Neuronal stem cell (in vitro differentiated cells): ENCODE measurements at regions not wholly inside any gene's neighbourhood (a gene's known extent, or its start where the extent isn't known, plus 50 kb on each side); places are given as distances from the start of the nearest gene placed in this dataset.

Experiments
- DNase-seq: peaks from one replicate; pipeline ENCODE4 v3.0.0-alpha.2; 2013; ENCODE audit warnings: low spot score
- H2AFZ ChIP-seq: one replicate; pipeline ENCODE4 v1.6.1; 2013; ENCODE audit warnings: mild to moderate bottlenecking, low read length, inconsistent platforms
- H2AK5ac ChIP-seq: 2 replicates; pipeline ENCODE4 v1.6.1; 2013; ENCODE audit warnings: low read depth, mild to moderate bottlenecking, inconsistent platforms, low read length, moderate library complexity, mixed read lengths
- H2BK120ac ChIP-seq: 2 replicates; pipeline ENCODE4 v1.6.1; 2013; ENCODE audit warnings: low read depth, mild to moderate bottlenecking, inconsistent platforms, low read length, moderate library complexity, mixed read lengths
- H2BK12ac ChIP-seq: one replicate; pipeline ENCODE4 v1.6.1; 2013; ENCODE audit warnings: low read length, inconsistent platforms
- H2BK15ac ChIP-seq: 2 replicates; pipeline ENCODE4 v1.6.1; 2013; ENCODE audit warnings: mild to moderate bottlenecking, low read length, inconsistent platforms, mixed read lengths
- H2BK5ac ChIP-seq: one replicate; pipeline ENCODE4 v1.6.1; 2013; ENCODE audit warnings: inconsistent platforms, mild to moderate bottlenecking, low read length, moderate library complexity
- H3K14ac ChIP-seq: one replicate; pipeline ENCODE4 v1.6.1; 2013; ENCODE audit warnings: low read length, inconsistent platforms
- H3K18ac ChIP-seq: 2 replicates; pipeline ENCODE4 v1.6.1; 2013; ENCODE audit warnings: low read length, inconsistent platforms
- H3K23ac ChIP-seq: 2 replicates; pipeline ENCODE4 v1.6.1; 2013; ENCODE audit warnings: low read depth, mild to moderate bottlenecking, mixed read lengths, low read length, inconsistent platforms; ENCODE audit not compliant: poor library complexity
- H3K27ac ChIP-seq: replicated peaks from 3 replicates; pipeline ENCODE4 v1.5.1; 2013; ENCODE audit warnings: low read length, inconsistent platforms
- H3K27me3 ChIP-seq, 3 experiments: 2 replicates each; pipeline ENCODE4 v1.6.1; 2013; ENCODE audit warnings: low read length in 3 of 3, mild to moderate bottlenecking in 2 of 3, inconsistent platforms in 1 of 3, low read depth in 1 of 3, mixed read lengths in 1 of 3, moderate library complexity in 1 of 3; ENCODE audit not compliant: control insufficient read depth in 3 of 3, insufficient read depth in 3 of 3
- H3K36me3 ChIP-seq, 2 donors: replicated peaks in 1 of 2; 2 replicates each; pipeline ENCODE4 v1.6.1; 2013; ENCODE audit warnings: low read length in 2 of 2; ENCODE audit not compliant: control insufficient read depth in 2 of 2, insufficient read depth in 2 of 2
- H3K4ac ChIP-seq: 2 replicates; pipeline ENCODE4 v1.6.1; 2013; ENCODE audit warnings: inconsistent platforms, mild to moderate bottlenecking, low read length, moderate library complexity
- H3K4me1 ChIP-seq, 2 donors: 1 replicate in 1 of 2; 2 replicates in 1 of 2; pipeline ENCODE4 v1.6.1; 2013; ENCODE audit warnings: low read length in 2 of 2, low read depth in 1 of 2; ENCODE audit not compliant: control insufficient read depth in 2 of 2, insufficient read depth in 1 of 2
- H3K4me2 ChIP-seq: one replicate; pipeline ENCODE4 v1.6.1; 2013; ENCODE audit warnings: mild to moderate bottlenecking, low read length, inconsistent platforms; ENCODE audit not compliant: insufficient read depth, poor library complexity, severe bottlenecking
- H3K4me3 ChIP-seq, 2 donors: 2 replicates each; pipeline ENCODE4 v1.5.1; 2013; ENCODE audit warnings: low read length in 2 of 2, mild to moderate bottlenecking in 2 of 2, inconsistent platforms in 1 of 2, moderate library complexity in 1 of 2
- H3K79me1 ChIP-seq: one replicate; pipeline ENCODE4 v1.6.1; 2013; ENCODE audit warnings: low read depth, mild to moderate bottlenecking, inconsistent platforms, low read length, moderate library complexity
- H3K9ac ChIP-seq: one replicate; pipeline ENCODE4 v1.6.1; 2013; ENCODE audit warnings: mild to moderate bottlenecking, low read depth, low read length, inconsistent platforms; ENCODE audit not compliant: poor library complexity
- H3K9me3 ChIP-seq, 2 donors: replicated peaks in 1 of 2; 2 replicates each; pipeline versions ENCODE3 to v1.6.1; 2013; ENCODE audit warnings: low read length in 2 of 2, mild to moderate bottlenecking in 2 of 2, inconsistent platforms in 1 of 2, low read depth in 1 of 2, mixed read lengths in 1 of 2, moderate library complexity in 1 of 2; ENCODE audit not compliant: control insufficient read depth in 2 of 2, insufficient read depth in 1 of 2
- H4K8ac ChIP-seq: one replicate; pipeline ENCODE4 v1.6.1; 2013; ENCODE audit warnings: low read depth, mild to moderate bottlenecking, inconsistent platforms, low read length, moderate library complexity
- H4K91ac ChIP-seq: one replicate; pipeline ENCODE4 v1.6.1; 2013; ENCODE audit warnings: low read length, low read depth, mild to moderate bottlenecking, inconsistent platforms; ENCODE audit not compliant: poor library complexity
- WGBS, 2 donors: extraction: QIAGEN DNeasy Blood & Tissue Kit; methylation state at CpG; one replicate each; pipeline ENCODE4 v1.1.7; 2013; ENCODE audit warnings: missing lambda C conversion rate in 2 of 2, mixed read lengths in 1 of 2; ENCODE audit not compliant: insufficient read length in 2 of 2, insufficient replicate concordance in 1 of 2; ENCODE audit errors: extremely low coverage in 2 of 2; 5-methylcytosine and 5-hydroxymethylcytosine counted together

- no peak overlapping the region for H2BK120ac ChIP-seq
- no peak for DNase-seq
- no peak overlapping the region for H2BK5ac ChIP-seq
- no peak overlapping the region for H2AFZ ChIP-seq
- H2BK12ac ChIP-seq = no peak overlapping the region
- no peak overlapping the region for H3K27ac ChIP-seq
- no peaks in the 10 kb centered on the region for H3K27me3 ChIP-seq
- H3K36me3 ChIP-seq = no peaks in the 10 kb centered on the region
- no peak overlapping the region for H2BK15ac ChIP-seq
- H3K79me1 ChIP-seq = no peaks in the 10 kb centered on the region
- WGBS, 2 donors = no CpG with 5 or more reads among the region's 2 CpGs
- no peak overlapping the region for H3K4ac ChIP-seq
- H2AK5ac ChIP-seq = no peak overlapping the region
- no peak overlapping the region for H4K8ac ChIP-seq
- no peak overlapping the region for H3K14ac ChIP-seq
- H3K9ac ChIP-seq = no peak overlapping the region
- no peak overlapping the region for H3K23ac ChIP-seq
- H3K4me1 ChIP-seq = no peaks in the 10 kb centered on the region
- H3K9me3 ChIP-seq = no peaks in the 10 kb centered on the region
- no peak overlapping the region for H3K4me3 ChIP-seq
- H4K91ac ChIP-seq = no peak overlapping the region
- no peak overlapping the region for H3K18ac ChIP-seq
- no peak overlapping the region for H3K4me2 ChIP-seq
Observed at GRCh38 chr15:81839387-81839786, 206.4 kb downstream of the MEX3B start.

DNA sequence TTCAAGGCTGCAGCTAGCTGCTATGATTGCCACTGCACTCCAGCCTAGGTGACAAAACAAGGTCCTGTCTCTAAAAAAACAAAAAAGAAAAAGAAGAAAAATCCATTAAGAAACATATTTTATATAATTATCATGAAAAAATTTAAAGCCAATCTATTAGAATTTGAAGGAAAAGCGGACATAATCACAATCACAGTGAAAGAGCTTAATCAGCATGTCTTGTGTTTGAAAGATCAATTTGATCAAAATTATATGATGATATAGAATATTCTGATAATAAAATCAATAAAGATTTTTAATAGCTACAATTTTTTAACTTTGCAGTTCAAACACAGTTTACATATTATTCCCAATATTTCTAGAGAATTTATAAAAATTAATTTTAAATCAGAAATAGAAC is 210.1 kb downstream of the MEX3B start:
- no peak overlapping the region for H2AFZ ChIP-seq
- H3K4me2 ChIP-seq = no peak overlapping the region
- H3K9me3 ChIP-seq = no peaks in the 10 kb centered on the region
- no peak overlapping the region for H4K91ac ChIP-seq
- H2BK120ac ChIP-seq = no peak overlapping the region
- no peaks in the 10 kb centered on the region for H3K79me1 ChIP-seq
- H3K18ac ChIP-seq = no peak overlapping the region
- H3K4me1 ChIP-seq = no peaks in the 10 kb centered on the region
- H2BK5ac ChIP-seq = no peak overlapping the region
- no peak for DNase-seq
- H3K4me3 ChIP-seq = no peak overlapping the region
- H2AK5ac ChIP-seq = no peak overlapping the region
- H3K27me3 ChIP-seq = no peaks in the 10 kb centered on the region
- H4K8ac ChIP-seq = no peak overlapping the region
- H3K14ac ChIP-seq = no peak overlapping the region
- H3K36me3 ChIP-seq = no peaks in the 10 kb centered on the region
- H2BK12ac ChIP-seq = no peak overlapping the region
- no peak overlapping the region for H3K9ac ChIP-seq
- H3K27ac ChIP-seq = no peak overlapping the region
- H2BK15ac ChIP-seq = no peak overlapping the region
- no peak overlapping the region for H3K23ac ChIP-seq
- no CpG with 5 or more reads among the region's 1 CpG for WGBS, 2 donors
- no peak overlapping the region for H3K4ac ChIP-seq

DNA sequence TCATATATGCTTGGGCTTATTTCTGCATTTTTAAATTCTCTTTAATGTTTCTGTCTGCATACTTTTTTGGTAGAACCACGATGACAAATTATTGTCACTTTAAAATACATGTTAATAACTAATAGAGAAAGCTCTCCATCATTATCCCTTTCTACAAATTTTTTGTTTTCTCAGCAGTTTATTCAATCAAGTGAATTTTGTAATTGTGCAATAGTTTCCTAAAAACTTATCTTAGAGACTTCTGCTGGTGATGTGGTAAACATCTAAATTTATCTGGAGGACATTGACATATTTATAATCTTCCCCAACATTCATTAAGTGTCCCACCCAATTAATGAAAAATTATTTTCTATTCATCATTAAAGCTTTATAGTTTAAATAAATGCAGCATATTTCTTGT is 215.3 kb downstream of the MEX3B start:
- Histone ChIP-seq H3K9ac (no peak overlapping the region), H3K4me2 (no peak overlapping the region), H3K9me3 (no peaks in the 10 kb centered on the region), H3K4ac (no peak overlapping the region), H3K4me3 (no peak overlapping the region), H2BK15ac (no peak overlapping the region), H3K36me3 (no peaks in the 10 kb centered on the region), H4K91ac (no peak overlapping the region), H3K14ac (no peak overlapping the region), H3K4me1 (peaks cover 0 to 2% of the 10 kb centered on the region in 2 donors), H3K23ac (no peak overlapping the region), H2BK120ac (no peak overlapping the region), H3K27me3 (no peaks in the 10 kb centered on the region), H3K18ac (no peak overlapping the region), H2BK5ac (no peak overlapping the region), H2AFZ (no peak overlapping the region), H2AK5ac (no peak overlapping the region), H2BK12ac (no peak overlapping the region), H3K79me1 (no peaks in the 10 kb centered on the region), H4K8ac (no peak overlapping the region), H3K27ac (no peak overlapping the region)
- WGBS, 2 donors = no CpG with 5 or more reads among the region's 1 CpG
- DNase-seq = no peak

DNA sequence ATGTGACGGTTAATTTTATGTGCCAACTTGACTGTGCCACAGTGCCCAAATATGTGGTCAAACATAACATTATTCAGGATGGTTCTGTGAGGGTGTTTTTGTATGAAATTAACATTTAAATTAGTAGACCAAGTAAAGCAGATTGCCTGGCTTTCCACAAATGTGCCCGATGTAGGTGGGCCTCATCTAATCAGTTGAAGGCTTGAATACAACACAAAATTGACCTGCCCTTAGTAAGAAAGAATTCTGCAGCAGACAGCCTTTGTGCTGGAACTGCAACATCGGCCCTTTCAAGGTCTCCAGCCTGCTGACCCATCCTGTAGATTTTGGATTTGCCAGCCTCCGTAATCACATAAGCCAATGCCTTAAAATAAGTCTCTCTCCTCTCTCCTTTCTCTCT is 215.9 kb downstream of the MEX3B start:
- no peak overlapping the region for H3K4me2 ChIP-seq
- no peak overlapping the region for H2BK12ac ChIP-seq
- no peak overlapping the region for H3K4me3 ChIP-seq
- H2BK15ac ChIP-seq = no peak overlapping the region
- H3K14ac ChIP-seq = no peak overlapping the region
- H3K4ac ChIP-seq = no peak overlapping the region
- no peaks in the 10 kb centered on the region for H3K27me3 ChIP-seq
- no CpG with 5 or more reads among the region's 4 CpGs for WGBS, 2 donors
- H3K79me1 ChIP-seq = no peaks in the 10 kb centered on the region
- H3K36me3 ChIP-seq = no peaks in the 10 kb centered on the region
- peaks cover 0 to 2% of the 10 kb centered on the region in 2 donors for H3K4me1 ChIP-seq
- H2AK5ac ChIP-seq = no peak overlapping the region
- H4K91ac ChIP-seq = no peak overlapping the region
- no peak overlapping the region for H3K23ac ChIP-seq
- no peak overlapping the region for H3K27ac ChIP-seq
- H4K8ac ChIP-seq = no peak overlapping the region
- H3K18ac ChIP-seq = no peak overlapping the region
- H2AFZ ChIP-seq = no peak overlapping the region
- no peaks in the 10 kb centered on the region for H3K9me3 ChIP-seq
- DNase-seq = no peak
- no peak overlapping the region for H2BK120ac ChIP-seq
- H2BK5ac ChIP-seq = no peak overlapping the region
- no peak overlapping the region for H3K9ac ChIP-seq
